Transverse colon (tissue), 4 donors: ENCODE measurements at regions not wholly inside any gene's neighbourhood (a gene's known extent, or its start where the extent isn't known, plus 50 kb on each side); places are given as distances from the start of the nearest gene placed in this dataset.

ENCODE experiments used
- DNase-seq: peaks from one replicate; pipeline ENCODE4 v3.0.0-alpha.2; 2019
- H3K27ac ChIP-seq, 4 donors: fragments of 200-600 bp; sonication (generic); 2 replicates each; pipeline ENCODE4 v1.5.1; 2016 to 2018; ENCODE audit warnings: inconsistent platforms in 4 of 4
- H3K27me3 ChIP-seq: fragments of 200-600 bp; sonication (generic); 2 replicates; pipeline ENCODE4 v1.5.1; 2017; ENCODE audit warnings: inconsistent platforms
- H3K36me3 ChIP-seq, 4 donors: fragments of 200-600 bp; sonication (generic); 2 replicates each; pipeline ENCODE4 v1.5.1; 2017 to 2019; ENCODE audit warnings: inconsistent platforms in 4 of 4
- H3K4me1 ChIP-seq, 4 donors: fragments of 200-600 bp; sonication (generic); 2 replicates each; pipeline ENCODE4 v1.5.1; 2017 to 2020; ENCODE audit warnings: inconsistent platforms in 4 of 4
- H3K4me3 ChIP-seq, 4 donors: fragments of 200-600 bp; sonication (generic); 1 replicate in 1 of 4; 2 replicates in 3 of 4; pipeline versions ENCODE4 v1.5.1 to v1.6.1; 2017 to 2019; ENCODE audit warnings: inconsistent platforms in 4 of 4
- H3K9me3 ChIP-seq, 2 donors: fragments of 200-600 bp; sonication (generic); 2 replicates each; pipeline ENCODE4 v1.5.1; 2017 to 2019; ENCODE audit warnings: inconsistent platforms in 2 of 2
- EP300 ChIP-seq: sonication (generic); formaldehyde crosslinking; IDR thresholded peaks from one replicate; pipeline ENCODE4 v1.6.1; 2017; ENCODE audit warnings: antibody characterized with exemption, low read depth
- POLR2A ChIP-seq: fragments of 450-650 bp; IDR thresholded peaks from one replicate; pipeline ENCODE4 v1.6.1; 2016; ENCODE audit warnings: antibody characterized with exemption, mild to moderate bottlenecking, moderate library complexity
- POLR2AphosphoS5 ChIP-seq, 3 donors: sonication (generic); formaldehyde crosslinking; IDR thresholded peaks; one replicate each; pipeline ENCODE4 v1.6.1; 2016; ENCODE audit warnings: antibody characterized with exemption in 3 of 3
- WGBS, 2 donors: methylation state at CpG; one replicate each; pipeline ENCODE4 v1.1.5; 2018; ENCODE audit warnings: low coverage in 1 of 2; 5-methylcytosine and 5-hydroxymethylcytosine counted together
- in situ Hi-C, 4 donors: fragments of 200-750 bp; cut with MboI; loops; one replicate each; pipeline versions ENCODE4 v1.15.0 to v1.15.1; 2017; ENCODE audit warnings: low sequenced_read_pairs in 3 of 4, low pct_ligation_motif_present in 1 of 4, low pct_unique_long_range_greater_than_20kb in 1 of 4
- intact Hi-C: fragments of 100-400 bp; cut with DNase I; formaldehyde crosslinking; loops from one replicate; pipeline ENCODE4 v1.15.1; 2023; ENCODE audit warnings: low total_unique reads
- TF ChIP-seq, protein P1 (sequence below), 5 experiments: fragments of 200-600 bp in 3 of 5; fragments of 450-650 bp in 2 of 5; sonication (generic) in 3 of 5; IDR thresholded peaks; 1 replicate in 2 of 5; 2 replicates in 3 of 5; pipeline ENCODE4 v1.5.1; 2016 to 2017; ENCODE audit warnings: antibody characterized with exemption in 5 of 5, inconsistent platforms in 3 of 5, mild to moderate bottlenecking in 2 of 5, moderate library complexity in 1 of 5

DNA sequence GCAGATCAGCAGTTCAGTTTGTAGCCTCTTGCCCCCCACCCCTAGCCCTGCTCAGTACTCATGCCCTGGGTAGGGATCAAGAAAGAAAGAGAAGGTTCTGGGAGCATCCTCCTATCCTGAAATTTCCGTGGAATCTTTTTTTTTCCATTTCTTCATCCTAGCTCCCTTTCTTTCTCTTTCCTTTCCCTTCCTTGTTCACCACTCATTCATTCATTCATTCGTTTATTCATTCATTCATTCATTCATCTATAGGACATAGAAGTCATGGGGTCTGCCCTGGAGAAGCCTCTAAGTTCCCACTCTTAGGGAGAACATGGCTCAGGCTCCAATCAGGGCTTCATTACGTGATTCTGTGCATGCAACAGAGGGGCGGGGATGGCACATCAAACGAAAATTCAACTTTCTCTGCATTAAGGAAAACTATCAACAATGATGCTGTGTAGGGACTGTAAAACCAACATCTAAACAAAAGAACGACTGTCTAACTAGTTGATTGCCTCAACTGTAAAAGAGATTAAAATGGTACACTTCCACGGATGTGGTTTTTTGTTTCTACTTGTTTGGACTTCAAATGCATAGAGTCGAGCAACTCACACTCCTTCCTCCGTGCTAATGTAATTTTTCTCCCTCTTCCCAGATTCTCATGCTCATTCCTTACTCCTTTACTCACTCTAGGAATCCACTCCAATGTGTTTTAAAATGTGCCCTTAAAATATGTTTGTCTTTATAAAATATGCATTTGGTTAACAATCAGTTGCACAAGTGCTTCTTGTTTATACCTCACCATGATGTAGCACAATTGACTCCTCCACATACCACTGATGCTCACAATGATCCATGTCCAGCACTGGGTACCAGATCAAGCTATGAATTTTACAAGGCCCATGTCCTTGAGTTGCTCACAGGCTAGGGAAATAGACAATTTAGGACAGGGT is 101.2 kb upstream of the SLC2A1 start:
- WGBS, 2 donors: 32 to 46% methylated on average over 7 to 9 of the region's 9 CpGs
- intact Hi-C loops: no loop called here

GRCh38 chr1:43058545-43059360 is 100.1 kb upstream of the SLC2A1 start:
- Histone ChIP-seq H3K27ac (no peak overlapping the region), H3K36me3 (no peaks in the 10 kb centered on the region), H3K4me3 (no peak overlapping the region), H3K27me3 (peaks cover 3% of the 10 kb centered on the region), H3K4me1 (no peaks in the 10 kb centered on the region), H3K9me3 (no peaks in the 10 kb centered on the region)
- DNase-seq: no peak
- in situ Hi-C loops: loop anchor here in 2 of 4 donors (25.0 kb wide), 2 partner anchors 271 to 471 kb away; partner anchors contain the start of gene TMEM269 (in 1 of the 2)
- TF ChIP-seq EP300 (no peak), POLR2AphosphoS5 (IDR thresholded peaks at IDR 0.05) (no peak), POLR2A (no peak)
- TF ChIP-seq, protein P1, sequence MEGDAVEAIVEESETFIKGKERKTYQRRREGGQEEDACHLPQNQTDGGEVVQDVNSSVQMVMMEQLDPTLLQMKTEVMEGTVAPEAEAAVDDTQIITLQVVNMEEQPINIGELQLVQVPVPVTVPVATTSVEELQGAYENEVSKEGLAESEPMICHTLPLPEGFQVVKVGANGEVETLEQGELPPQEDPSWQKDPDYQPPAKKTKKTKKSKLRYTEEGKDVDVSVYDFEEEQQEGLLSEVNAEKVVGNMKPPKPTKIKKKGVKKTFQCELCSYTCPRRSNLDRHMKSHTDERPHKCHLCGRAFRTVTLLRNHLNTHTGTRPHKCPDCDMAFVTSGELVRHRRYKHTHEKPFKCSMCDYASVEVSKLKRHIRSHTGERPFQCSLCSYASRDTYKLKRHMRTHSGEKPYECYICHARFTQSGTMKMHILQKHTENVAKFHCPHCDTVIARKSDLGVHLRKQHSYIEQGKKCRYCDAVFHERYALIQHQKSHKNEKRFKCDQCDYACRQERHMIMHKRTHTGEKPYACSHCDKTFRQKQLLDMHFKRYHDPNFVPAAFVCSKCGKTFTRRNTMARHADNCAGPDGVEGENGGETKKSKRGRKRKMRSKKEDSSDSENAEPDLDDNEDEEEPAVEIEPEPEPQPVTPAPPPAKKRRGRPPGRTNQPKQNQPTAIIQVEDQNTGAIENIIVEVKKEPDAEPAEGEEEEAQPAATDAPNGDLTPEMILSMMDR (IDR thresholded peaks at IDR 0.05): no peak
- intact Hi-C loops: no loop called here
- WGBS, 2 donors: 29 to 55% methylated on average over 5 to 12 of the region's 12 CpGs

More for the DNA sequence above, 101.2 kb upstream of the SLC2A1 start:
- Histone ChIP-seq H3K4me1 (no peaks in the 10 kb centered on the region), H3K36me3 (no peaks in the 10 kb centered on the region), H3K27ac (no peak overlapping the region), H3K27me3 (peaks cover 3% of the 10 kb centered on the region), H3K9me3 (no peaks in the 10 kb centered on the region), H3K4me3 (no peak overlapping the region)
- TF ChIP-seq, protein P1 (IDR thresholded peaks at IDR 0.05): no peak
- TF ChIP-seq EP300 (no peak), POLR2A (no peak), POLR2AphosphoS5 (IDR thresholded peaks at IDR 0.05) (no peak)
- no peak for DNase-seq
- in situ Hi-C loops: loop anchor here in 2 of 4 donors (25.0 kb wide), 2 partner anchors 273 to 473 kb away; partner anchors contain the start of gene TMEM269 (in 1 of the 2)

DNA sequence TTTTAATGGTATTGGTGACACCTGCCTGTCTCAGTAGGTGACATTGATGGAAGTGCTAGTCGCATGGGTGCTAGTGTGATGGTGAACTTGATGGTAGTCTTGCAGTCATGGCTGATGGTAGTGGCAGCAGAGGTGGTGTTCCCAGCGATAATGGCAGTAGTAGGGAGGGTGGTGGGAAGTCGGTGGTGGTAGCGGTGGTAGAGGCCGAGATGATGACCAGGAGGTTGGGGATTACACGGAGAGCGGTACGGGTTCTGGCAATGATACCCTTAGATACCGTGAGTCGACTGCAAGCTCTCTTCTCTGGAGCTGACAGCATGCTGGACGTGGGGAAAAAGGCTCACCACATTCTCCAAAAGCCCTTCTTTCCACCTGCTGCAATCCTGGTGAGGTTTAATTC is 99.4 kb upstream of the SLC2A1 start:
- Histone ChIP-seq H3K36me3 (no peaks in the 10 kb centered on the region), H3K9me3 (no peaks in the 10 kb centered on the region), H3K4me1 (no peaks in the 10 kb centered on the region), H3K4me3 (no peak overlapping the region), H3K27me3 (peaks cover 3% of the 10 kb centered on the region), H3K27ac (no peak overlapping the region)
- TF ChIP-seq POLR2AphosphoS5 (IDR thresholded peaks at IDR 0.05): no peak
- 94 to 98% methylated on average over 8 to 11 of the region's 11 CpGs for WGBS, 2 donors
- DNase-seq: no peak
- in situ Hi-C loops (loop anchor here in 2 of 4 donors (25.0 kb wide), 2 partner anchors 271 to 471 kb away; partner anchors contain the start of gene TMEM269 (in 1 of the 2)), intact Hi-C loops (no loop called here)

GRCh38 chr1:43057567-43057966 is 98.9 kb upstream of the SLC2A1 start:
- intact Hi-C loops: no loop called here

More at GRCh38 chr1:43057567-43057966, 98.9 kb upstream of the SLC2A1 start:
- in situ Hi-C loops: loop anchor here in 2 of 4 donors (25.0 kb wide), 2 partner anchors 270 to 470 kb away; partner anchors contain the start of gene TMEM269 (in 1 of the 2)
- Histone ChIP-seq H3K27ac (no peak overlapping the region), H3K36me3 (no peaks in the 10 kb centered on the region), H3K9me3 (no peaks in the 10 kb centered on the region), H3K27me3 (peaks cover 3% of the 10 kb centered on the region), H3K4me1 (no peaks in the 10 kb centered on the region), H3K4me3 (no peak overlapping the region)
- WGBS, 2 donors: 85 to 95% methylated on average over 7 of the region's 7 CpGs
- DNase-seq: no peak
- TF ChIP-seq, protein P1 (IDR thresholded peaks at IDR 0.05): no peak
- TF ChIP-seq EP300: no peak
- TF ChIP-seq POLR2A: no peak
- TF ChIP-seq POLR2AphosphoS5 (IDR thresholded peaks at IDR 0.05): no peak
